AG04449 (cell line): ENCODE measurements at regions not wholly inside any gene's neighbourhood (a gene's known extent, or its start where the extent isn't known, plus 50 kb on each side); places are given as distances from the start of the nearest gene placed in this dataset.

Experiments
- CTCF ChIA-PET: fragments of 350-600 bp; formaldehyde crosslinking; extraction: SDS; loops from one replicate; lab custom pipeline; 2021; ENCODE audit warnings: antibody characterized with exemption; lab: Yijun Ruan, JAX
- POLR2A ChIA-PET: fragments of 400-600, 350-600 bp; formaldehyde crosslinking; extraction: SDS; loops from one replicate; lab custom pipeline; 2020; ENCODE audit warnings: antibody characterized with exemption, inconsistent platforms; lab: Yijun Ruan, JAX
- DNase-seq: peaks from one replicate; pipeline ENCODE4 v3.0.0-alpha.2; 2010; ENCODE audit warnings: low read depth, low spot score
- H3K4me3 ChIP-seq: 2 replicates; pipeline ENCODE4 v1.5.1; 2011; ENCODE audit warnings: low read depth, mild to moderate bottlenecking, control low read depth, low read length
- CTCF ChIP-seq: IDR thresholded peaks from one replicate; pipeline ENCODE4 v1.5.1; 2011; ENCODE audit warnings: mild to moderate bottlenecking, moderate library complexity, low read length, control low read depth, inconsistent platforms; ENCODE audit not compliant: insufficient read depth; ENCODE audit errors: missing control alignments

GRCh38 chr11:116499396-116500003, 273.3 kb downstream of the BUD13 start:
- ChIA-PET POLR2A (no interaction called here), CTCF (interaction anchor here (0.7 to 2.3 kb wide), 12 partner anchors 9 to 146 kb away, joined by 3 to 32 read pairs (median 4); no protein-coding TSS in a partner anchor)
- no peak overlapping the region for H3K4me3 ChIP-seq
- no peak for DNase-seq
- peak; percentile 48 for TF ChIP-seq CTCF

GRCh38 chr11:116498161-116498560, 274.6 kb downstream of the BUD13 start:
- POLR2A ChIA-PET, result no interaction called here
- TF ChIP-seq CTCF, result no peak
- DNase-seq, result no peak
- CTCF ChIA-PET, result interaction anchor here (1.2 to 2.3 kb wide), 5 partner anchors 14 to 71 kb away, joined by 3 to 32 read pairs (median 7); no protein-coding TSS in a partner anchor
- H3K4me3 ChIP-seq, result no peak overlapping the region

- no peak for TF ChIP-seq CTCF
- CTCF ChIA-PET, result no interaction called here
- no peak overlapping the region for H3K4me3 ChIP-seq
- no peak for DNase-seq
- POLR2A ChIA-PET, result no interaction called here
These were observed 280.2 kb downstream of the BUD13 start for GRCh38 chr11:116492600-116492999.

GRCh38 chr11:116488836-116489389, 283.9 kb downstream of the BUD13 start:
- DNase-seq, result no peak
- no peak overlapping the region for H3K4me3 ChIP-seq
- POLR2A ChIA-PET, result no interaction called here
- CTCF ChIA-PET, result no interaction called here
- TF ChIP-seq CTCF, result no peak

- POLR2A ChIA-PET, result no interaction called here
- TF ChIP-seq CTCF, result no peak
- CTCF ChIA-PET, result no interaction called here
- no peak for DNase-seq
- H3K4me3 ChIP-seq, result no peak overlapping the region
These were observed 287.4 kb downstream of the BUD13 start for GRCh38 chr11:116485425-116485824.

- H3K4me3 ChIP-seq, result no peak overlapping the region
- DNase-seq, result no peak
- CTCF ChIA-PET, result interaction anchor here (1.9 kb wide), 1 partner anchor 28 kb away, joined by 4 read pairs; no protein-coding TSS in a partner anchor
- POLR2A ChIA-PET, result no interaction called here
- TF ChIP-seq CTCF, result no peak
These were observed 290.1 kb downstream of the BUD13 start for GRCh38 chr11:116482716-116483115.
